ENCODE measurements at regions not wholly inside any gene's neighbourhood (a gene's known extent, or its start where the extent isn't known, plus 50 kb on each side); places are given as distances from the start of the nearest gene placed in this dataset.

- TF ChIP-seq DPF2 (IDR thresholded peaks at IDR 0.05) (no peak), TAF1 (IDR thresholded peaks at IDR 0.05; ENCODE audit: control insufficient read depth, extremely low read depth, insufficient read depth, low read length, severe bottlenecking) (no peak), ZNF76 (CRISPR knock-in tag; IDR thresholded peaks at IDR 0.05; ENCODE audit: borderline replicate concordance) (no peak), ZNF512 (tag; IDR thresholded peaks at IDR 0.05) (no peak), FOXK2 (conservative IDR thresholded peaks at IDR 0.05 in 1 of 2, IDR thresholded peaks at IDR 0.05 in 1 of 2; ENCODE audit: low read depth in 2 of 2) (no peak), POLR2A (conservative IDR thresholded peaks at IDR 0.05) (no peak)
- TF ChIP-seq, protein P1, sequence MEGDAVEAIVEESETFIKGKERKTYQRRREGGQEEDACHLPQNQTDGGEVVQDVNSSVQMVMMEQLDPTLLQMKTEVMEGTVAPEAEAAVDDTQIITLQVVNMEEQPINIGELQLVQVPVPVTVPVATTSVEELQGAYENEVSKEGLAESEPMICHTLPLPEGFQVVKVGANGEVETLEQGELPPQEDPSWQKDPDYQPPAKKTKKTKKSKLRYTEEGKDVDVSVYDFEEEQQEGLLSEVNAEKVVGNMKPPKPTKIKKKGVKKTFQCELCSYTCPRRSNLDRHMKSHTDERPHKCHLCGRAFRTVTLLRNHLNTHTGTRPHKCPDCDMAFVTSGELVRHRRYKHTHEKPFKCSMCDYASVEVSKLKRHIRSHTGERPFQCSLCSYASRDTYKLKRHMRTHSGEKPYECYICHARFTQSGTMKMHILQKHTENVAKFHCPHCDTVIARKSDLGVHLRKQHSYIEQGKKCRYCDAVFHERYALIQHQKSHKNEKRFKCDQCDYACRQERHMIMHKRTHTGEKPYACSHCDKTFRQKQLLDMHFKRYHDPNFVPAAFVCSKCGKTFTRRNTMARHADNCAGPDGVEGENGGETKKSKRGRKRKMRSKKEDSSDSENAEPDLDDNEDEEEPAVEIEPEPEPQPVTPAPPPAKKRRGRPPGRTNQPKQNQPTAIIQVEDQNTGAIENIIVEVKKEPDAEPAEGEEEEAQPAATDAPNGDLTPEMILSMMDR (IDR thresholded peaks at IDR 0.05 in 2 of 3, conservative IDR thresholded peaks at IDR 0.05 in 1 of 3; ENCODE audit: insufficient read depth in 2 of 3, low read depth in 1 of 3, low read length in 3 of 3): no peak
Measured at GRCh38 chr3:152754303-152754702, 80.6 kb upstream of the P2RY1 start.

Data from K562 (cell line).